Hepatocyte (in vitro differentiated cells): ENCODE measurements at regions not wholly inside any gene's neighbourhood (a gene's known extent, or its start where the extent isn't known, plus 50 kb on each side); places are given as distances from the start of the nearest gene placed in this dataset.
A peak's percentile ranks its signal among the peaks of the same experiment; 100 is the strongest.

Experiments used
- DNase-seq: peaks from one replicate; pipeline ENCODE4 v3.0.0-alpha.2; 2016; ENCODE audit warnings: low spot score
- H2AFZ ChIP-seq: fragments of 200-600 bp; sonication (generic); 2 replicates; pipeline ENCODE4 v1.6.0; 2016; ENCODE audit warnings: antibody characterized with exemption, mild to moderate bottlenecking
- H3K27ac ChIP-seq: fragments of 200-600 bp; sonication (generic); 2 replicates; pipeline ENCODE4 v1.5.1; 2016; ENCODE audit warnings: mild to moderate bottlenecking
- H3K27me3 ChIP-seq: fragments of 200-600 bp; sonication (generic); 2 replicates; pipeline ENCODE4 v1.6.1; 2016
- H3K36me3 ChIP-seq: fragments of 200-600 bp; sonication (generic); replicated peaks from 2 replicates; pipeline ENCODE4 v1.5.1; 2016; ENCODE audit warnings: low read depth; ENCODE audit not compliant: insufficient read depth
- H3K4me1 ChIP-seq: fragments of 200-600 bp; sonication (generic); 2 replicates; pipeline ENCODE4 v1.5.1; 2016; ENCODE audit warnings: mild to moderate bottlenecking, moderate library complexity; ENCODE audit not compliant: insufficient read depth
- H3K4me2 ChIP-seq: fragments of 200-600 bp; sonication (generic); 2 replicates; pipeline ENCODE4 v1.6.0; 2016
- H3K4me3 ChIP-seq: fragments of 200-600 bp; sonication (generic); 2 replicates; pipeline ENCODE4 v1.5.1; 2016; ENCODE audit warnings: mild to moderate bottlenecking
- H3K79me2 ChIP-seq: fragments of 200-600 bp; sonication (generic); 2 replicates; pipeline ENCODE4 v1.6.0; 2017; ENCODE audit warnings: mild to moderate bottlenecking
- H3K9me2 ChIP-seq: fragments of 200-600 bp; sonication (generic); replicated peaks from 2 replicates; pipeline ENCODE4 v1.6.0; 2017; ENCODE audit warnings: mild to moderate bottlenecking; ENCODE audit not compliant: insufficient read depth
- H3K9me3 ChIP-seq: fragments of 200-600 bp; sonication (generic); 2 replicates; pipeline ENCODE4 v1.5.1; 2016; ENCODE audit warnings: low read depth, mild to moderate bottlenecking
- H4K20me1 ChIP-seq: fragments of 200-600 bp; sonication (generic); 2 replicates; pipeline ENCODE4 v1.6.0; 2016; ENCODE audit warnings: mild to moderate bottlenecking; ENCODE audit not compliant: insufficient read depth, poor library complexity, severe bottlenecking
- CTCF ChIP-seq: fragments of 200-600 bp; sonication (generic); IDR thresholded peaks from 2 replicates; pipeline ENCODE4 v1.5.1; 2016; ENCODE audit warnings: antibody characterized with exemption, mild to moderate bottlenecking; ENCODE audit not compliant: poor library complexity
- EZH2 ChIP-seq: fragments of 200-600 bp; sonication (generic); IDR thresholded peaks from 2 replicates; pipeline ENCODE4 v1.6.1; 2016; ENCODE audit warnings: antibody characterized with exemption, mild to moderate bottlenecking, borderline replicate concordance
- EZH2phosphoT487 ChIP-seq: fragments of 200-600 bp; sonication (generic); IDR thresholded peaks from one replicate; pipeline ENCODE4 v1.6.1; 2018; ENCODE audit warnings: antibody characterized with exemption, mild to moderate bottlenecking, low read depth, moderate library complexity; ENCODE audit not compliant: unreplicated experiment, severe bottlenecking
- WGBS: methylation state at CpG from one replicate; pipeline ENCODE4 v1.1.6; 2016; ENCODE audit warnings: low lambda C conversion rate; ENCODE audit errors: missing lambda C conversion rate; 5-methylcytosine and 5-hydroxymethylcytosine counted together

GRCh38 chr4:183798301-183799253 is 106.5 kb upstream of the STOX2 start:
- Histone ChIP-seq H3K9me3 (no peaks in the 10 kb centered on the region), H3K4me1 (peaks cover 6% of the 10 kb centered on the region), H3K4me3 (peak overlapping the region; percentile 76), H3K79me2 (peaks cover 2% of the 10 kb centered on the region), H3K4me2 (peak overlapping the region; percentile 98), H3K27me3 (peaks cover 18% of the 10 kb centered on the region), H3K9me2 (no peaks in the 10 kb centered on the region), H3K27ac (peak overlapping the region; percentile 73), H3K36me3 (no peaks in the 10 kb centered on the region), H2AFZ (peak overlapping the region; percentile 69), H4K20me1 (no peaks in the 10 kb centered on the region)
- 2% methylated on average over 55 of the region's 65 CpGs for WGBS
- DNase-seq = peak; percentile 46
- TF ChIP-seq EZH2phosphoT487 (no peak), CTCF (no peak), EZH2 (no peak)

DNA sequence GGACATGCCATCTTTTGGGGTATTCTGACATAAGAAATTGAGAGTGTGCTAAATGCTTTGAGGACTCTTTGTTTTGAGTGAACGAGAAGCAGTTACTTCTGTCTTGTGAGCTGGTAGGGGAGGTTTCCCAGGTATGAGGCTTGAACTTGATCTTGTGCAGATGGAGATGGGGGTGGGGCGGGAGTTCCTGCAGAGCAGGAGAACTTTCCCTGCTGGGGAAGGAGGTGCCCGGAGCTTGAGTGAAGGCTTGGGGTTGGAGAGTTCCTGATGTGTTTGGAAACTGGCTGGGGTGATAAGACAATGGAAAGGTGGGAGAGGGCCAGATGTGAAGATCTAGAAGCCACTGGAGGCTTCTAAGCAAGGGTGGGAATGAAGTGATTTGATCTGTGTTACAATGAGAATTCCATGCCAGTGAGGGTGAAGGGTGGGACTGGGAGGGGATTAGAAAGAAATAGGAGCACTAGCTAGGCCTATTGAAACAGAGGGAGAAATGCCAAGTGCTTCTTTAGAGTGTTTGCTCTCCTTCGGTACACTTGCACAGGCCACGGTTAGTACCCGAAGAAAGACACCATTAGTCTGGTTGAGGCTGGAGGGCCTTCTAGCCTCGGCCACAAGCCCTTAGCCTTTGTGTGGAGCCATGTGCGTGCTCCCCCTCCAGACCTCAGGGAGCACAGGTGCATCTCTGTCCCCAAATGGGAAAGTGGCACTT is 103.5 kb upstream of the STOX2 start:
- H3K4me2 ChIP-seq = no peak overlapping the region
- no peaks in the 10 kb centered on the region for H3K9me2 ChIP-seq
- H3K79me2 ChIP-seq = peaks cover 2% of the 10 kb centered on the region
- H4K20me1 ChIP-seq = no peaks in the 10 kb centered on the region
- TF ChIP-seq EZH2phosphoT487 (no peak), CTCF (no peak)
- WGBS = 81% methylated on average over 8 of the region's 8 CpGs
- no peaks in the 10 kb centered on the region for H3K9me3 ChIP-seq
- no peaks in the 10 kb centered on the region for H3K36me3 ChIP-seq
- DNase-seq = no peak
- H2AFZ ChIP-seq = no peak overlapping the region
- no peak overlapping the region for H3K4me3 ChIP-seq
- no peak overlapping the region for H3K27ac ChIP-seq
- H3K27me3 ChIP-seq = peaks cover 18% of the 10 kb centered on the region
- H3K4me1 ChIP-seq = peaks cover 6% of the 10 kb centered on the region

DNA sequence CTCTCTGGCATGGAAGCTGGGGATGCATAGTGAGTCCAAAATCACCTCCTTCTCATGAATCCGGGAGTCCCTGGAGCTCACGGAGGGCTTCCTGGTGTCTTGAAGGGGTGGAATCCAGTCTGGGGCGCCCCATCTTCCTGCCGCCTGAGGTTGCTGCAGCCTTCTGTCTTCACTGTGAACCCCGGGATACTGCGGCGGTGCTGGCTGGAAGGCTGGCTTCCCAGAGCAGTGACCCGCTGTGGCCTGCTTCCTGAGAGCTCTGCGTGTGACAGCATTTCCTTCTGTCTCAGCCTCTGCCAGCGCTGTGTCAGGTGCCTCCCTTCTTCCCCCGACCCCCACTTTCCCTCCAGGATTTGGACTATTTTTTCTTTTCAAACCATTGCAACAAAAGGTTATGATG is 98.8 kb upstream of the STOX2 start:
- Histone ChIP-seq H3K9me3 (no peaks in the 10 kb centered on the region), H3K4me3 (no peak overlapping the region), H3K4me2 (no peak overlapping the region), H3K27ac (no peak overlapping the region), H2AFZ (no peak overlapping the region), H3K9me2 (no peaks in the 10 kb centered on the region), H3K36me3 (no peaks in the 10 kb centered on the region), H3K4me1 (no peaks in the 10 kb centered on the region), H3K27me3 (peaks cover 2% of the 10 kb centered on the region), H4K20me1 (no peaks in the 10 kb centered on the region), H3K79me2 (no peaks in the 10 kb centered on the region)
- no peak for TF ChIP-seq EZH2
- TF ChIP-seq EZH2phosphoT487 = no peak
- no peak for TF ChIP-seq CTCF
- DNase-seq = no peak
- 95% methylated on average over 11 of the region's 11 CpGs for WGBS
